ENCODE measurements at regions not wholly inside any gene's neighbourhood (a gene's known extent, or its start where the extent isn't known, plus 50 kb on each side); places are given as distances from the start of the nearest gene placed in this dataset.

GRCh38 chr3:135516143-135516542 lies 449.4 kb upstream of the PPP2R3A start:
- Mint-ChIP-seq H3K4me1 (peaks cover 10% of the 10 kb centered on the region), H3K36me3 (ENCODE audit: low read depth) (no peaks in the 10 kb centered on the region), H3K9me3 (no peaks in the 10 kb centered on the region), H3K27me3 (ENCODE audit: low read depth) (peaks cover 4% of the 10 kb centered on the region), H3K4me3 (no peak overlapping the region), H3K27ac (ENCODE audit: unreplicated experiment) (no peak overlapping the region)
- no peak for DNase-seq (ENCODE audit: low read depth, low spot score)
- no peak for TF ChIP-seq CTCF (conservative IDR thresholded peaks at IDR 0.05)

GRCh38 chr3:135528413-135529015 lies 437.0 kb upstream of the PPP2R3A start:
- DNase-seq (ENCODE audit: low read depth, low spot score) = no peak
- H3K27ac Mint-ChIP-seq (ENCODE audit: unreplicated experiment) = no peak overlapping the region

GRCh38 chr3:135532021-135532420 lies 433.5 kb upstream of the PPP2R3A start:
- Mint-ChIP-seq H3K27ac (ENCODE audit: unreplicated experiment) (no peak overlapping the region), H3K36me3 (ENCODE audit: low read depth) (no peaks in the 10 kb centered on the region), H3K9me3 (no peaks in the 10 kb centered on the region), H3K4me3 (no peak overlapping the region), H3K27me3 (ENCODE audit: low read depth) (no peaks in the 10 kb centered on the region), H3K4me1 (no peaks in the 10 kb centered on the region)
- no peak for TF ChIP-seq CTCF (conservative IDR thresholded peaks at IDR 0.05)
- DNase-seq (ENCODE audit: low read depth, low spot score) = no peak

More at GRCh38 chr3:135528413-135529015, 437.0 kb upstream of the PPP2R3A start:
- no peak overlapping the region for H3K4me3 Mint-ChIP-seq
- H3K9me3 Mint-ChIP-seq = peaks cover 3% of the 10 kb centered on the region
- no peak for TF ChIP-seq CTCF (conservative IDR thresholded peaks at IDR 0.05)
- no peaks in the 10 kb centered on the region for H3K36me3 Mint-ChIP-seq (ENCODE audit: low read depth)
- H3K4me1 Mint-ChIP-seq = no peaks in the 10 kb centered on the region
- no peaks in the 10 kb centered on the region for H3K27me3 Mint-ChIP-seq (ENCODE audit: low read depth)

- no peak overlapping the region for H3K27ac Mint-ChIP-seq (ENCODE audit: unreplicated experiment)
- no peaks in the 10 kb centered on the region for H3K27me3 Mint-ChIP-seq (ENCODE audit: low read depth)
- DNase-seq (ENCODE audit: low read depth, low spot score) = no peak
- no peak overlapping the region for H3K4me3 Mint-ChIP-seq
- H3K9me3 Mint-ChIP-seq = no peaks in the 10 kb centered on the region
- H3K4me1 Mint-ChIP-seq = peaks cover 5% of the 10 kb centered on the region
- TF ChIP-seq CTCF (conservative IDR thresholded peaks at IDR 0.05) = no peak
- H3K36me3 Mint-ChIP-seq (ENCODE audit: low read depth) = no peaks in the 10 kb centered on the region
These were observed 427.4 kb upstream of the PPP2R3A start for GRCh38 chr3:135538123-135538522.

GRCh38 chr3:135539351-135539750 lies 426.2 kb upstream of the PPP2R3A start:
- Mint-ChIP-seq H3K27me3 (ENCODE audit: low read depth) (peaks cover 2% of the 10 kb centered on the region), H3K4me3 (no peak overlapping the region), H3K4me1 (peaks cover 5% of the 10 kb centered on the region), H3K9me3 (no peaks in the 10 kb centered on the region), H3K36me3 (ENCODE audit: low read depth) (no peaks in the 10 kb centered on the region), H3K27ac (ENCODE audit: unreplicated experiment) (no peak overlapping the region)
- no peak for TF ChIP-seq CTCF (conservative IDR thresholded peaks at IDR 0.05)
- DNase-seq (ENCODE audit: low read depth, low spot score) = no peak
